Umbilical cord (tissue), 1 donor: ENCODE measurements at regions not wholly inside any gene's neighbourhood (a gene's known extent, or its start where the extent isn't known, plus 50 kb on each side); places are given as distances from the start of the nearest gene placed in this dataset.
A peak's percentile ranks its signal among the peaks of the same experiment; 100 is the strongest.

Experiments
- DNase-seq: peaks from one replicate; pipeline ENCODE4 v3.0.0-alpha.2; 2015; ENCODE audit warnings: low spot score

DNA sequence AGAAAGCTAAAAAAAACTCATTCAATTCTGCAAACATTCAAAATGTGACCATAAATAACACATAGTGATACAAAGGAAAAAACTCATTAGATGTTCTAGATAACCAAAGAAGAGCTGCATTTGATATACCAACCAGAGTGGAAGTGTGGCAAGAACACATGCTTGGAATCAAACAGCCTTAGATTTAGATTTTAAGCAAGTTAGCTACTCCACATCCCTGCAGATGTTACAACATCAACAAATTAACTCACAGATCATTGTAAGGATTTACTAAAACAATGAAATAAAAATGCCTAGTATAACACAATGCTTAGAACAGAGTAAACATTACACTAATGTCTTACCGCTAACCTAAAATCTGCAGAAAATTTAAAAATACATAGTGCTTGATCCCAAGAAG lies 114.0 kb upstream of the AKIP1 start:
- no peak for DNase-seq

DNA sequence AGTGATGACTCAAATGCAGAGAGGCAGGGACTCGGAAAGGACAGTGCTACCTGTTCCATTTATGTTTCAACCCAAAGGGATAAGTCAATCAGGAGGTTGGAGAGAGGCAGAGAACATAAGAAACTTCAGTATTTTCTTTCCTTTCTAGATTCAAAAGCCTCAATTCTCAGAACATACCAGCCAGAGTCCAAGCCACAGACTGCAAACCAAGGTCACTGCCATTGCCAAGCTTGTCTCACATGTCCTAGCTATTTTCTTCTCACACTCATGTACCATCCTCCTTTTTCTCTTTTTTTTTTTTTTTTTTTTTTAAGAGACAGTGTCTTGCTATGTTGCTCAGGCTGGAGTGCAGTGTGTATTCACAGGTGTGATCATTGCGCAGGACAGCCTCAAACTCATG lies 111.7 kb upstream of the AKIP1 start:
- no peak for DNase-seq

DNA sequence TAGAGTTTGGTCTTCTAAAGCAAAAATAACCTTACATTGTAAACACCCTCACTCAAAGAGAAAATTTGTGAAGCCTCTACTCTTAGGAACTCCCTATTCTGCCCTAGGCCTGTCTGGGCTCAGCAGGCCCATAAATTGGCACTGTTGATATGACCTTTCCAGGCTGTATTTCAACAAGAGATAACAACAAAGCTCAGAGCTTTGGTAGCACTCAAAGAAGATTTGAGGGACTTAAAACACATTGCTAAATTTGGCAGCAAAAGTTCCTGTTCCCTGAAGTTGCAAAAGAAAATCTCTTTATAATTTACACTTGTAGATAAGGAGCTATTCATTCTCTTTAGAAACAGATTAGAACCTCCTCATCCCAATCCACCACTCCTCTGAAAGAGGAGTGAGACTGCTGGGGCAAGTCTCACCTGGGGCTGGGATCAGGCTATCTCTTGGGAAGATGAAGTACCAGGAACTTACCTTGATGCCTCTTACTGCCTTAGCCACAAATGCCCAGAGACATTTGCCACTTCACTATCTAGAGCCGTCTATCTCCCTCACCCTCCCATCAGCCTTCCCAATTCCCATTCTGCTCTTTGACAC lies 110.4 kb upstream of the AKIP1 start:
- peak; percentile 94 for DNase-seq

DNA sequence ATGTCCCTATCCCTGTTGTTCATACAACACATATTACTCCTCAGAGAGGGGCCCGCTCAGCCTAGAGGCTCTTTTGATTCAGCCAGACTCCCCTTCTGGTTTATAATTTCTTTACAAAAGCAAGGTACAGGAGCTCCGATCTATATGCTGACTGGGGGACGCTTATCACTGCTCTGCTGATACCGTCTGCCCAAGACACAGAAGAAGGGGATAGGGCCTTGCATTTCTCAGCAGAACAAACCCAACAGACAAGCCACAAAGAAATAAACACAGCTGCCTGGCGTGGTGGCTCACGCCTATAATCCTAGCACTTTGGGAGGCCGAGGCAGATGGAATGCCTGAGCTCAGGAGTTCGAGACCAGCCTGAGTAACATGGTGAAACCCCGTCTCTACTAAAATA lies 109.9 kb upstream of the AKIP1 start:
- no peak for DNase-seq

DNA sequence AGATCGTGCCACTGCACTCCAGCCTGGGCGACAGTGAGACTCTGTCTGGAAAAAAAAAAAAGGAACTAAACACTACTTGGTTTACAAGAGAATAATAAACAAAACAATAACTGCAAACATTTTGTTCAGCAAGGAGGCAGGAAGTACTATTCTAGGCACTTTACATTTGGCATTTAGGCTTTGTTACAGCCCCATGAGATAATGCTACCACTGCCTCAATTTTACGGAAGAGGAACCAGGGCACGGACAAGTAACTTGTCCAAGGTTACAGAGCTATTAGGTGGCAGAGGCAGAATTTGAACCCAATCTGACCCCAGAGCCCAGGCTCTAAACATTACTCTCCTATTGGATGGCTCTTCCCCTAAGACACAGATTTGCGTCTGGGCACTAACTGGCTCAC lies 108.7 kb upstream of the AKIP1 start:
- DNase-seq = no peak

DNA sequence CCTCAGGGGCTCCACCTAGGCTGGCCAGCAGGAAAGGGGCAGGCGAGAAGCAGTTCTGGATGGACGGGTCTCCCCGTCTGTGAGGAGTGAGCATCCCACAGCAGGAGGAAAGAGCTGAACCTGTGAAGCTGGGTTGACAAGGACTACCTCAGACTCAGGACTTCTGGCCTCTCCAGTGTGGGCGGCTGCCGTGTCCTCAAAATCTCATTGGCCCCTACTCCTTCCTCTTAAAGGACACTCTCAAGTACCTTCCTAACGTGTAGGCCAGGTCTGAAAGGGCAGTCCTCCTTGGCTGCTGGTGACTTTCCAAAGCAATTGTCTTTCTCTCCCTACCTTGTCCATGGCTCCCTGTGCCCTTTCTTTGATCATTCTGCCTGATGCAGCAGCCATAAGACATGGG lies 107.0 kb upstream of the AKIP1 start:
- no peak for DNase-seq

DNA sequence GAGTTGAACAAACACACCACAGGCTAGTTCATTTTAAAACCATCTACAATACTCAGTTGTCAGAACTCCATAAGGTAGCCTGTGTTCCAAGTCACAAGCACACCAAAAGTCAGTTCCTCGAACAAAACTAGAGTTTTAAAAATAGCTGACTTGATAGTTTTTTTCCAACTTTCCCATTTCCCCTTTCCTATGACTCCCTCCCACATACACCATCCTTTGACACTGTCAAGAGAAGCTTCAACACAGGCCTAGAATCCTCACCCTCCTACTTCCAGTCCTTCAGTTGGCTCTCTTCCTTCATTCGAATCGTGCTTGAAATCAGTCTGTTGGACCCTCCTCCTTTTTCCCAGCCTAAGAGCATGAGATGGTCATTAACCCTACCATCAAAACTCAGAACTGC lies 105.7 kb upstream of the AKIP1 start:
- DNase-seq = no peak

DNA sequence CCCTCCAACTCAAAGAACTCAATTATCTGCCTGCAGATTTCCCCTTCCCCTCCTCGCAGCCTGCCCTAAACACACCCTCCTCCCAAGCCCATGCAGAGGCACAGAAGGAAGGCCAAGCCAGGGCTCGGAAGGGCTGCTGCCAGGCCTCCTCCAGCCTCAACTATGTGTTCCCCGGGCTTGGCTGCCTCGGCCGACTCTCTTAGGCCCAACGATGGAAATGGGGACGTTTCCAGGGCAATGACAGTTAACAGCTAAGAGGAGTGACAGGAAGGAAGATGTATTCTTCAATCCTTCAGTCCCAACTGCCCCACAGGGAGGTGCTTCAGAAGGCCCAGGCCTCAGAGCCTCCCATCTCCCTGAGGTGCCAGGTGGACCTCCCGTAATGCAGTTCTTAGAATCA lies 104.0 kb upstream of the AKIP1 start:
- DNase-seq = no peak

DNA sequence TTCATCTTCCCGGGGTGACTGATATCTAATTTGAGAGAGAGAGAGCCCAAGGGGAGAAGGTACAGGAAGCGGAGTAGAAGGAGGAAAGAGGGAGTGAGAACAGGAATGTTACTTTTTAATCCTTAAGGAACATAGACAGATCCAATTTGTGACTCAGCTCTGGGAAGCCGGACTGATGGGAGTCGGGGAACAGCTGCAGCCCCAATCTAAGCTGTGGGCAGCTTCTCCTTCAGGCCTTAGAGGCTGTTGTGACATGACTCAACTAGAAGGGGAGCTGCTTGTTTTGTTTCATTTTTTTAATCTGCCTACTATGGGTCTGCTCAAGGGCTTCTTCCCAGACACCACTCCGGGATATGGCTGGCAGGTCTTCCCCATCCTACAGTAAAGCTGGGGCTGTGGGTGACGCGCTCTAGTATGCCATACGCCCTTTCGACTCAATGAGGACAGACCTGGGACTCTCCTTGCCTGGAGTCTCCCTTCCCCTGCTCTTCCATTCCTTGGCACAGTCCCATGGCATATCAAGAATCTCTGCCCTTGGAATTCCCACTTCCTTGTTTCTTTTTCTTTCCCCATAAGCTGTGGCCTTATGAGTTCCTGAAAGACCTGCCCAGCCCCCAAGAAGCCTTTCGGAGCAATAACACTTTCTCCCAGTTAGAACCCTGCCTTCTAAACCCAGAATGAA lies 103.3 kb upstream of the AKIP1 start:
- DNase-seq = no peak

DNA sequence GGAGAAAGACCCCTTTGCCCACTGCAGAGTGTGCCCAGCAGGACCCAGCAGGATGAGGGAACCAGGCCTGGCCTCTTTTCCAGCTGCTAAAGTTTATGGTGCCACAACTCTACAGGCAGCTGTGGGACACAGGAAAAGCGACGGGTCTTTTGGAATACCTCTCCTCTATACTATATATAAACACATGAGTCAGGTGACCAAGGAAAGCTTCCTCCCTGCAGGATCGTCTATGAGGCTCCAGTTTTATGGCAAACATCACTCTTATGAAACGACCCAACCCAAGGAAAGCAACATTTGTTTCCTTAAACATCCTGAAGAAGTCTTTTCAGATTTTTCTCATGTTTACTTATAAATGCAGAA lies 102.8 kb upstream of the AKIP1 start:
- DNase-seq = no peak

DNA sequence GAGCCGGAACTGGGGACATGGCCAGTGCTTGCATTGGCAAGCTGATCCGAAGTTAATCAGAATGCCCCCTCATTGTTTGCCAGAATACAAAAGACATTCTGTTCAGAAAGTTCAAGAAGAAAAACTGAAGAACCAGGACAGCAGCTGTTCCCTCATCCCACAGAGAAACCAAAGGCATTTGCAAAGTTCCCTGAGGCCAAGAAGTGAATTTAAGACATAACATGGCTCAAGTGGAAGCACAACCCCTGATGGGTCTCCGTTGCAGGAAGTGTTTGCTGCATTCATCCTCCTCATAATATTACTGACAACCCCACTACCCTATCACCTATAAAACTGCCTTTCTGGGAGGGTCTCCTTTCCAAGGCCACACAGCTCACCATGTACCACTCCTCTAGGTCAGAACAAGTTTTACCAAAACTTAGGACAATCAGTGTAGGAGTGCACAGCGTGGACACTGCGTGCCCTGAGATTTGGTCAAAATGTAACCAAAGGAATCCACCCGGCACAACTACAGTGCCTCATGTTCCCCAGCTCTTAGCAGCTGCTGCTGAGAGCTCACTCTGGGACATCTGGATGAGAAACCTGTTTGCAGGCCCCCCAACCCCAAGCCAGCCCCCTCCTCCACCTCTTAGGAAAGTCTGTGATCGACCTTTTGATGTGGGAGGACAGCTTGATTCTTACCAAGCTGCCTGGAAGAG lies 101.6 kb upstream of the AKIP1 start:
- DNase-seq = no peak

DNA sequence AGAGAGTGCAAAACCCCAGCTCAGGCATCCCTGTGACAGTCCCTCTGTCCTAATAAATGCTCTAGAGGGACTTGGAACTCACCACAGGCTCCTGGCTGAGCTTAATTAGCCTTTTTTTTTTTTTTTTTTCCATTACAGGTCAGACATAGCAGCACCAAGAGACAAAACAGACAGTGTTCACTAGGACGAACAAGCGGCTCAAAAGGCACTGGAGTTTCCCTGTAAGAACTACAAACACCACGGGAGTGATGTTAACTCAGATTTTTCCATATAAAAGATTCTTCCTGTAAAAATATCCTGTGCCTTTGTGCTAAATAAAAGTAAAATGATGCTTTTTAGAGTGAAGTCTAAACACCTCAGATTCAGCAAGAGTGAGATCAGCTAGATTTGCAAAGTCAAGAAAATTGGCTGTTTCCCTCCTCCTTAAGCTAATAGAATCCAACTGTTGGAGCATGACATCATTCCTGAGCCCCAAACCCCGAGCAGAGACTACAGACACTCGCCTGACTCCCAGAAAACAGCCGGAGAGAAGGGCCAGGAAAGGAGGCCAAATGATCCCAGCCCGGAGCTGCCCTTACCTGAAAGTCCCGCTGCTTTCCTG lies 101.0 kb upstream of the AKIP1 start:
- DNase-seq = no peak

DNA sequence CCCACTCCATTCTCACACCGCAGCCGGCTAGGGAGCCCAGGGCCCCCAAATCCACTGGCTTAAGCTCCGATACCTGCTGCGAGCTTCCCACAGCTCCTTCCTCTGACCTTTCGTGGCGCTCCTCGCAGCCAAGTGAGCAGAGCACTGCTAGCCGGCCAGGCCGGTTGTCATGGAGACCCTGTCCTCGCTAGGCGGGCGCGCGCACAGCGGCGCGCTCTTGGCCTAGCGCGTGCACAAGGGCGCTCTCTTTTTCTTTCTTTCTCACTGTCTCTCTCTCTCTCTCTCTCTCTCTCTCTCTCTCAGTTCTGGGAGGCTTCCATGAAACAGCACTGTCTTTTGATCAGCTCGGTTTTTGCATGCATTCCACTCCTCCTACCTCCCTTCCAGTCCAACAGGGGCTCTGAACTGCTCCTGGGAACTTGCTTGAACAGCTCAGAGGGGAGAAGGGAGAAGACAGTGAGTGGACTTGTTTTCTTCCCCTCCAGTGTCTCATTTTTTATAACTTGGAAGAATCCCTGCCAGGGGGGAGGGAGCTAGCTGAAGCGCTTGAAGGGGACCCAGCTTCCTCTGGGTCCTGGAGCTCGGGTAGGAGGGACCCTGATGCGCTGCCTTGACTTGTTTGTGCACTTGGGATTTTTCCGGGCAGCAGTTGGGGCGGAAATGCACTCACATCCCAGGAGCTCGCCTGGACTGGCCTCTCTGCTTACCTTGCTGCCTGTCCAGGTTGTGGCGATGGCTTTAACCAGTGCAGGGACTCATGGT lies 100.3 kb upstream of the AKIP1 start:
- peak; percentile 93 for DNase-seq

DNA sequence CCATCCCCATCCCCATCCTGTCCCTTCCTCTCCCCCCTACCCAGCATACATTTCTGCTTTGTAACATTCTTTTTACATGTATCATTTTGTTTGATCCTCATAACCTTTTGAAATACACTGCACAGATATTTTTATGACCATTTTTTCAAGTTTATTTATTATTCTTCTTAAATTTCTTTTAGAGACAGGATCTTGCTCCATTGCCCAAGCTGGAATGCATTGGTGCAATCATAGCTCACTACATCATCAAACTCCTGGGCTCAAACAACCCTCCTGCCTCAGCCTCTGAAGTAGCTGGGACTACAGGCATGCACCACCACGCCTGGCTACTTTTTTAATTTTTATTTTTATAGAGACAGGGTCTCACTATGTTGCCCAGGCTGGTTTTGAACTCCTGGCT lies 99.4 kb upstream of the AKIP1 start:
- DNase-seq = no peak

DNA sequence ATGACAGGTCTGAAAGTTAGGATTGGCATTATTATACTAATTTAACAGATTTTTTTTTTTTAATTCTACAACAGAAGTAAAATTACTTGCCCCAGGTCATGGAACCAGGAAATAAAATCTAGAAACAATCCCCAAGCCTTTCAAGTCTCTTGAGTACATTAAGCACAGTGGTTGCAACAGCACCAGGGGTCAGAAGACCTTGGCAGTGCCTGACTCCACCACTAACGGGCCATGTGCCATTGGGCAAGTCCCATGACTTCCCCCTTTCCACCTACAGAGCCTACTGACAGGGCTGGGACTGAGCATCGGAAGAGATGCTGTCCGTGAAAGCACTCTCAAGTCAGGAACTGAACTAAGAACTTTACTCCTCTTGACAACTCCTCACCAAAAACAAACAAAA lies 98.6 kb upstream of the AKIP1 start:
- no peak for DNase-seq

DNA sequence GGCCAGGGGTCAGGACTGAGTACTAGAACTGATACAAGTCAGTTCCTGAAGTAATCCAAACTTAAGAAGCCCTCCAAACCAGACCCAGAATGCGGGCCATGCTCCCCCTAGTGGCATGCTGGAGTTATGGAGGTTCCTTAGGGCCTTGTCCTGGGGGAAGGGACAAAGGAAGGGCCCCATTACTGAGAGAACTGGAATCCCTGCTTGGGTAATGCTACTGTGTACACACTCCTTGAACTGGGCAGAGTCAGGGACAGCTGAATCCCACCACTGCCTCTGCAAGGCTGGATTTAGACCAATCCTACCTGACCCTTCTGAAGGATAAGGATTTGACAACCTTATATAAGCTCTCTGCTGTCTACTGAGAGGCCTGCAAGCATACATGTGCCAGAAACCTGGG lies 97.3 kb upstream of the AKIP1 start:
- peak; percentile 77 for DNase-seq

DNA sequence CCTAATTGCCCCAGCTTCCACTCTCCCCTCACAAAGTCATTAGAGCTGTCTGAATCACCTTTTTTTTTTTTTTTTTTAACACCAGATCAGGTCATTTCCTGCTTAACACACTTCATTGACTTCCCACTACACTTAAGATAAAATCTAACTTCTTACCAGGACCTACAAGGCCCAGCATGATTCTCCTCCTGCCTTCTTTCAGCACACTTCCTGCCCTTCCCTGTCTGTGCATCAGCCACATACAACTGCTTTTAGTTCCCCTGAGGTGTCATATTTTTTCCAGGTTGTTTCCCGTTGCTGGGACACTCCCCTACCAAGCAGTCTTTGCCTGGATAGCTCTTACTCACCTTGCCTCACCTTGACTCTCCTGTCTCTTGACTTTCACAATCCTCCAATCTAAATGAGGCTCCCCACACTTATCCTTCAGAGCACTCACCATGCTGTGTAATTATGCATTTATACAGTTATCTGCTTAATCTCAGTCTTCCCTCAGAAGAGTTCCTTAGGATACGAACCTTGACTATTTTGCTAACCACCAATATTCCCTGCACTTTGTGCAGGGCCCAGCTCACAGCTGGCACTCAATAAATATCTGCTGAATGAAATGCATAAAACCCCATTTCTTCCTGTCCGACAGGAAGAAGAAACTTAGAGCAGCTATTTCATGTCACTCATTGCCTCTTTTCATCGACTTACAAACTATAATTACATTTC lies 96.6 kb upstream of the AKIP1 start:
- DNase-seq = no peak

DNA sequence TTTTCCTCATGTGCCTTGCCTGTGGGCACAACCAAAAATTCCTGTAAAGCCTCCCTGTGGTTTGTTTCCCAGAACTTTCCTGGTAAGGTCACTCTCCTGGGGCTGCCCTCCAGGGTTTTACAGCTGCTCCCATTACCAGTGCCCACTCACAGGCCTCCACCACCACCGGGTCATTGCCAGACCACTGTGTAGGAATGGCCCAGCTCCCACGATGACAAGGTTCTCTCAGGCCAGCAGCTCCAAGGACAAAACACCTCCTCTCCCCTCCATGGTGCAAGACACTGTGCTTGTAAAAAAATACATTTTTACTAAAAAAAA lies 96.1 kb upstream of the AKIP1 start:
- DNase-seq = no peak

DNA sequence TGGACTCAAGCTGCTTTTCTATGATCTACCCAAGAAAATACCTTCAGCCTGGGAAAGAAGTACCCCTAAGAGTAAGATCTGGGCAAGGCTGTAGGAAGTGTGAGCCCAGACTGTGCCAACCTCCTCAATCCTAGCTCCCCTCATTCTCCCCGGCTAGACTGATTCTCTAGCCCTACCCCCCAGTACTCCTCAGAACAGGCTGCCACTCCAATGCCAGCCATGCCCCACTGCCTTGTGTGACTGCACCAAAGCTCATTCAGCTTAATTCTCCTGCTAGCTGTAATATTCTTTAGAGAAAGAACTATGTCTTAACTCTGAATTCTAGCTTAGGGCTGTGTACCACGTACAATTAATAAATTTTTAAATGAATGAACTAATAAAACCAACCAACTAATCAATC lies 92.6 kb upstream of the AKIP1 start:
- no peak for DNase-seq

DNA sequence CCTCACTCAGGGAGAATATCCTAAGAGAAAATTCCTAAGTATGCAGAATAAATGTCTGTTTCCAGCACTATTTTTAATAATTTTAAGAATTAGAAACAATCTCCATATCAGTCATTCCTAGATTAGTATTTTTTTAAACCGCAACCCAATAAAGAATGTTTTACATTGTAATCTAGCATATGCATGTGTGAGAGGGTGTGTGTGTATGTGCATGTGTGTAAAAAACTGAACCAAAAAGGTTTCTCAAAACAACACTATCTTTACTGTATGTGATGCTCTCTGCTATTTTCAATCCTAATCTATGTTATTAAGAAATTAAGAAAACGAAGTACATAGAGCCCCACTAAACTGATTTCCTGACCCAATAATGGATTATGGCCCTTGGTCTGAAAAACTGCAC lies 90.6 kb upstream of the AKIP1 start:
- DNase-seq = no peak

DNA sequence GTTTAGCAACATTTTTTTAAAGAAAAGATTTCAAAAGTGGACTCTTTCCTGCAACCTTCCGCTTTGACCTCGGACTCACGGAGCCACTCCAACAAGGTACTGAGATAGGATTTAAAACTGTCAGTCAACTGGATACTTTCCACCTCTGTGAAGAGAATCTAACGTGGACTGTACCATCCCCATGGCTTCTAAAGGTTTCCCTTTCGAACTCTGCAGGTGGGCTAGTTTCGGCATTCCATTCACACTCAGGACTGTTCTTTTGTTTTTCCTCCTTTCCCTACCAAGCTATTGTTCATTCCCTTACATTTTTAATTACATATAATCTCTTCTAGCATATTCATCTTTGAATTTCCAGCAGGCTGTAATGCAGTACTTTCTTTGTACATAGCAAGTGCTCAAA lies 88.5 kb upstream of the AKIP1 start:
- no peak for DNase-seq
